OCI-LY7 (cell line): ENCODE measurements at regions not wholly inside any gene's neighbourhood (a gene's known extent, or its start where the extent isn't known, plus 50 kb on each side); places are given as distances from the start of the nearest gene placed in this dataset.

ENCODE experiments used
- BruUV-seq: library from RNA; stranded (reverse); fragments of 400-500 nt; replicated peaks from 2 replicates; lab custom pipeline; 2021; lab: Mats Ljungman, UMichigan
- CTCF ChIA-PET: fragments of 300-600 bp; sonication (Branson Sonifier 250); formaldehyde crosslinking; loops from one replicate; lab custom pipeline; 2022; ENCODE audit warnings: antibody characterized with exemption; ENCODE audit not compliant: unreplicated experiment; lab: Charles Lee
- POLR2A ChIA-PET: fragments of 300-600 bp; sonication (Branson Sonifier 250); formaldehyde crosslinking; loops from one replicate; lab custom pipeline; 2022; ENCODE audit warnings: antibody characterized with exemption; lab: Charles Lee
- DNase-seq: peaks from one replicate; pipeline ENCODE4 v3.0.0-alpha.2; 2015; ENCODE audit warnings: low spot score
- H2AFZ ChIP-seq: fragments of 200-600 bp; sonication (generic), shearing (Covaris generic); 2 replicates; pipeline ENCODE4 v1.6.1; 2014; ENCODE audit warnings: mild to moderate bottlenecking, antibody characterized with exemption, low read length, moderate library complexity
- H3K27ac ChIP-seq: fragments of 200-600 bp; sonication (generic); 2 replicates; pipeline ENCODE4 v1.5.1; 2014; ENCODE audit warnings: mixed run types, low read depth, mild to moderate bottlenecking, moderate library complexity, low read length, inconsistent platforms; ENCODE audit not compliant: poor library complexity, severe bottlenecking
- H3K36me3 ChIP-seq: fragments of 200-600 bp; sonication (generic); 2 replicates; pipeline ENCODE4 v1.6.1; 2014; ENCODE audit warnings: mild to moderate bottlenecking, antibody characterized with exemption, low read length, moderate library complexity, mixed read lengths; ENCODE audit not compliant: insufficient read depth
- H3K4me1 ChIP-seq: fragments of 200-600 bp; sonication (generic); 2 replicates; pipeline ENCODE4 v1.5.1; 2014; ENCODE audit warnings: mild to moderate bottlenecking, low read length; ENCODE audit not compliant: insufficient read depth, poor library complexity, severe bottlenecking
- H3K4me2 ChIP-seq: fragments of 200-600 bp; sonication (generic); 2 replicates; pipeline ENCODE4 v1.6.1; 2014; ENCODE audit warnings: mild to moderate bottlenecking, low read length
- H3K4me3 ChIP-seq: fragments of 200-600 bp; sonication (generic); 2 replicates; pipeline ENCODE4 v1.5.1; 2014; ENCODE audit warnings: mild to moderate bottlenecking, low read depth, low read length; ENCODE audit not compliant: poor library complexity, severe bottlenecking
- H3K79me2 ChIP-seq: fragments of 200-600 bp; sonication (generic); 2 replicates; pipeline ENCODE4 v1.6.1; 2016; ENCODE audit warnings: low read depth, mild to moderate bottlenecking, low read length, moderate library complexity, mixed read lengths; ENCODE audit not compliant: insufficient read depth
- H3K9me2 ChIP-seq: fragments of 200-600 bp; sonication (generic); 2 replicates; pipeline ENCODE4 v1.6.1; 2016; ENCODE audit warnings: mild to moderate bottlenecking, low read length, mixed read lengths; ENCODE audit not compliant: insufficient read depth
- H3K9me3 ChIP-seq: fragments of 200-600 bp; sonication (generic); 2 replicates; pipeline ENCODE4 v1.6.1; 2014; ENCODE audit warnings: mild to moderate bottlenecking, mixed run types, low read length, mixed read lengths
- H4K20me1 ChIP-seq: fragments of 200-600 bp; sonication (generic); 2 replicates; pipeline ENCODE4 v1.6.1; 2014; ENCODE audit warnings: mild to moderate bottlenecking, antibody characterized with exemption, low read length, moderate library complexity, mixed read lengths; ENCODE audit not compliant: insufficient read depth
- EZH2phosphoT487 ChIP-seq: fragments of 200-600 bp; sonication (generic); IDR thresholded peaks from 2 replicates; pipeline ENCODE4 v1.6.1; 2018; ENCODE audit warnings: low read depth, borderline replicate concordance, mild to moderate bottlenecking, mixed run types, antibody characterized with exemption, low read length, moderate library complexity, mixed read lengths
- intact Hi-C: fragments of 100-400 bp; cut with micrococcal nuclease; formaldehyde crosslinking; loops from one replicate; pipeline ENCODE4 v1.10.0; 2022; ENCODE audit not compliant: unreplicated experiment
- TF ChIP-seq, protein P1 (sequence below): fragments of 200-600 bp; sonication (generic); conservative IDR thresholded peaks from 2 replicates; pipeline ENCODE4 v1.5.1; 2014; ENCODE audit warnings: mild to moderate bottlenecking, antibody characterized with exemption, low read length, moderate library complexity, mixed read lengths

DNA sequence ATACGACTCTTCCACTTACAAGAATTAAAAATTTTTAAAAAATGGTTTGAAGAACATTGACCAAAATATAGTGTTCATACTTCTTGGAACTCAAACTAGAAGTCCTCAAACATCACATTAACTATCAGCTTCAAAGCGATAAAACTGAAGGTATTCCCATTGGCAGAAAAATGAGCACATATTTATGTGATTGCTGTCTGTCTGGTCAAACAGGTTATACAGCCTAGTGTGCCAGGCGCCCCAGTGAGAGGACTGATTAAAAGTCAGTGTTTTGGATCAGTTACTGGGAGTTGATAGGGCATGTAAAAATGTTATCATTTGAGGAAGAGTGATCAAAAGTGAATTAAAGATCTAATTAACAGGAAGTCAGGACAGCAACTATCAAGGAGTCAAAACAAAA lies 738.8 kb downstream of the HDGFL1 start:
- Histone ChIP-seq H3K27ac (no peak overlapping the region), H3K79me2 (no peaks in the 10 kb centered on the region), H3K9me3 (no peaks in the 10 kb centered on the region), H4K20me1 (no peaks in the 10 kb centered on the region), H2AFZ (no peak overlapping the region), H3K4me2 (no peak overlapping the region), H3K4me1 (no peaks in the 10 kb centered on the region), H3K4me3 (no peak overlapping the region), H3K9me2 (no peaks in the 10 kb centered on the region), H3K36me3 (no peaks in the 10 kb centered on the region)
- DNase-seq: no peak
- TF ChIP-seq EZH2phosphoT487: no peak
- TF ChIP-seq, protein P1, sequence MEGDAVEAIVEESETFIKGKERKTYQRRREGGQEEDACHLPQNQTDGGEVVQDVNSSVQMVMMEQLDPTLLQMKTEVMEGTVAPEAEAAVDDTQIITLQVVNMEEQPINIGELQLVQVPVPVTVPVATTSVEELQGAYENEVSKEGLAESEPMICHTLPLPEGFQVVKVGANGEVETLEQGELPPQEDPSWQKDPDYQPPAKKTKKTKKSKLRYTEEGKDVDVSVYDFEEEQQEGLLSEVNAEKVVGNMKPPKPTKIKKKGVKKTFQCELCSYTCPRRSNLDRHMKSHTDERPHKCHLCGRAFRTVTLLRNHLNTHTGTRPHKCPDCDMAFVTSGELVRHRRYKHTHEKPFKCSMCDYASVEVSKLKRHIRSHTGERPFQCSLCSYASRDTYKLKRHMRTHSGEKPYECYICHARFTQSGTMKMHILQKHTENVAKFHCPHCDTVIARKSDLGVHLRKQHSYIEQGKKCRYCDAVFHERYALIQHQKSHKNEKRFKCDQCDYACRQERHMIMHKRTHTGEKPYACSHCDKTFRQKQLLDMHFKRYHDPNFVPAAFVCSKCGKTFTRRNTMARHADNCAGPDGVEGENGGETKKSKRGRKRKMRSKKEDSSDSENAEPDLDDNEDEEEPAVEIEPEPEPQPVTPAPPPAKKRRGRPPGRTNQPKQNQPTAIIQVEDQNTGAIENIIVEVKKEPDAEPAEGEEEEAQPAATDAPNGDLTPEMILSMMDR: no peak
- ChIA-PET CTCF (no interaction called here), POLR2A (no interaction called here)
- BruUV-seq: no TSS peak
- intact Hi-C loops: no loop called here

GRCh38 chr6:23311211-23311610 lies 741.8 kb downstream of the HDGFL1 start:
- DNase-seq: no peak
- Histone ChIP-seq H3K4me1 (no peaks in the 10 kb centered on the region), H3K27ac (no peak overlapping the region), H3K9me2 (no peaks in the 10 kb centered on the region), H3K9me3 (no peaks in the 10 kb centered on the region), H3K36me3 (no peaks in the 10 kb centered on the region), H3K4me2 (no peak overlapping the region), H2AFZ (no peak overlapping the region), H3K4me3 (no peak overlapping the region), H3K79me2 (no peaks in the 10 kb centered on the region), H4K20me1 (no peaks in the 10 kb centered on the region)
- intact Hi-C loops: no loop called here
- POLR2A ChIA-PET: no interaction called here
- TF ChIP-seq, protein P1: no peak
- TF ChIP-seq EZH2phosphoT487: no peak
- CTCF ChIA-PET: no interaction called here
- no TSS peak for BruUV-seq

DNA sequence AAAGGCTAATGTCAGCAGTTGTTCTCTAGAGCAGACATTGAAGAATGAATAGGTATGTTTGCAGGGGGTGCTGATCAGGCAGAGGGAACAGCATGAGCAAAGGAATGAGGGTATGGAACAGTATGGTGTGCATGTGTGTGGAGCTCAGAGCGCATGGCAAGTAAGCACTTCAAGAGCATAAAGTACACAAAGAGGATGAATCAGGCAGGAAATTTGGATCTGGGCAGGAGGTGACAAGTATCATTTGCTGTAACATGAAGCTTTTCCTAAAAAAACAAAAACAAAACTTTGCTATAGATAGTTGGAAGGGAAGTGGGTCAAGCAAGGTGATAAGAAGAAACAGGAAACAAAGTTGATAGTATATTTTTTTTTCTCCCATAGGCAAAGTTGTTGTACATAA lies 746.8 kb downstream of the HDGFL1 start:
- ChIA-PET CTCF (no interaction called here), POLR2A (no interaction called here)
- H3K4me2 ChIP-seq: no peak overlapping the region
- no peak overlapping the region for H3K4me3 ChIP-seq
- no peaks in the 10 kb centered on the region for H3K36me3 ChIP-seq
- H3K4me1 ChIP-seq: no peaks in the 10 kb centered on the region
- H2AFZ ChIP-seq: no peak overlapping the region
- TF ChIP-seq, protein P1: no peak
- TF ChIP-seq EZH2phosphoT487: no peak
- no TSS peak for BruUV-seq
- H3K9me3 ChIP-seq: no peaks in the 10 kb centered on the region
- H3K79me2 ChIP-seq: no peaks in the 10 kb centered on the region
- no peak overlapping the region for H3K27ac ChIP-seq
- DNase-seq: no peak
- H3K9me2 ChIP-seq: no peaks in the 10 kb centered on the region
- H4K20me1 ChIP-seq: no peaks in the 10 kb centered on the region
- intact Hi-C loops: no loop called here
